Left ventricle myocardium superior (tissue), 1 donor: ENCODE measurements at regions not wholly inside any gene's neighbourhood (a gene's known extent, or its start where the extent isn't known, plus 50 kb on each side); places are given as distances from the start of the nearest gene placed in this dataset.

Experiments used
- ATAC-seq: fragments of 200-7000 bp; cut with Tn5 transposase; one replicate; pipeline ENCODE4 v1.9.1; 2020; ENCODE audit warnings: mild to moderate bottlenecking, moderate library complexity
- DNase-seq: peaks from one replicate; pipeline ENCODE4 v3.0.0-alpha.2; 2020
- intact Hi-C: fragments of 100-400 bp; cut with micrococcal nuclease; formaldehyde crosslinking; loops from one replicate; pipeline ENCODE4 v1.11.0; 2022
- donor health status: DM: no; HTN: yes; CAD: no; lungs with severe emphysema.

GRCh38 chr18:2381539-2381938 lies 189.8 kb downstream of the METTL4 start:
- ATAC-seq = no peak
- no peak for DNase-seq
- intact Hi-C loops = no loop called here

- intact Hi-C loops = no loop called here
These were observed 183.7 kb downstream of the METTL4 start for GRCh38 chr18:2387588-2387987.

GRCh38 chr18:2390158-2390557 lies 181.1 kb downstream of the METTL4 start:
- ATAC-seq = no peak
- no peak for DNase-seq
- intact Hi-C loops = no loop called here

More at GRCh38 chr18:2387588-2387987, 183.7 kb downstream of the METTL4 start:
- DNase-seq (no peak), ATAC-seq (no peak)

GRCh38 chr18:2391470-2391869 lies 179.8 kb downstream of the METTL4 start:
- intact Hi-C loops = no loop called here
- DNase-seq = no peak
- ATAC-seq = no peak

- ATAC-seq = no peak
- intact Hi-C loops = no loop called here
- no peak for DNase-seq
These were observed 178.9 kb downstream of the METTL4 start for GRCh38 chr18:2392446-2392845.

GRCh38 chr18:2394684-2395083 lies 176.6 kb downstream of the METTL4 start:
- no peak for DNase-seq
- intact Hi-C loops = no loop called here
- ATAC-seq = no peak

GRCh38 chr18:2395427-2396161 lies 175.7 kb downstream of the METTL4 start:
- intact Hi-C loops = no loop called here
- DNase-seq (no peak), ATAC-seq (no peak)

GRCh38 chr18:2396162-2396505 lies 175.2 kb downstream of the METTL4 start:
- no peak for ATAC-seq
- DNase-seq = no peak
- intact Hi-C loops = no loop called here

- no peak for DNase-seq
- no peak for ATAC-seq
- intact Hi-C loops = no loop called here
These were observed 170.6 kb downstream of the METTL4 start for GRCh38 chr18:2400701-2401196.

- DNase-seq (no peak), ATAC-seq (no peak)
- intact Hi-C loops = no loop called here
These were observed 169.2 kb downstream of the METTL4 start for GRCh38 chr18:2402084-2402483.

GRCh38 chr18:2406544-2406943 lies 164.8 kb downstream of the METTL4 start:
- intact Hi-C loops = no loop called here
- no peak for ATAC-seq
- DNase-seq = no peak

- intact Hi-C loops = no loop called here
- DNase-seq (no peak), ATAC-seq (no peak)
These were observed 163.3 kb downstream of the METTL4 start for GRCh38 chr18:2407961-2408360.

GRCh38 chr18:2409906-2410305 lies 161.4 kb downstream of the METTL4 start:
- ATAC-seq (no peak), DNase-seq (no peak)
- intact Hi-C loops = no loop called here

GRCh38 chr18:2410688-2411087 lies 160.6 kb downstream of the METTL4 start:
- ATAC-seq = no peak
- intact Hi-C loops = no loop called here

GRCh38 chr18:2411381-2411960 lies 159.8 kb downstream of the METTL4 start:
- ATAC-seq (no peak), DNase-seq (no peak)
- intact Hi-C loops = no loop called here

More at GRCh38 chr18:2410688-2411087, 160.6 kb downstream of the METTL4 start:
- no peak for DNase-seq

GRCh38 chr18:2412281-2412680 lies 159.0 kb downstream of the METTL4 start:
- intact Hi-C loops = no loop called here
- ATAC-seq = no peak
- DNase-seq = no peak

GRCh38 chr18:2412996-2413751 lies 158.1 kb downstream of the METTL4 start:
- intact Hi-C loops = no loop called here
- ATAC-seq (no peak), DNase-seq (no peak)

- no peak for DNase-seq
- intact Hi-C loops = no loop called here
- no peak for ATAC-seq
These were observed 157.1 kb downstream of the METTL4 start for GRCh38 chr18:2414235-2414634.

- no peak for ATAC-seq
- DNase-seq = no peak
- intact Hi-C loops = no loop called here
These were observed 155.6 kb downstream of the METTL4 start for GRCh38 chr18:2415656-2416055.

- DNase-seq = no peak
- intact Hi-C loops = no loop called here
- ATAC-seq = no peak
These were observed 153.3 kb downstream of the METTL4 start for GRCh38 chr18:2417861-2418610.
